KMS-11 (cell line): ENCODE measurements at regions not wholly inside any gene's neighbourhood (a gene's known extent, or its start where the extent isn't known, plus 50 kb on each side); places are given as distances from the start of the nearest gene placed in this dataset.

Source experiments
- H2AFZ ChIP-seq: fragments of 200-600 bp; sonication (generic); 2 replicates; pipeline ENCODE4 v1.6.1; 2016; ENCODE audit warnings: antibody characterized with exemption, mixed run types, low read depth
- H3K27ac ChIP-seq: fragments of 200-600 bp; sonication (generic); 2 replicates; pipeline ENCODE4 v1.6.1; 2016; ENCODE audit warnings: mild to moderate bottlenecking, mixed run types
- H3K27me3 ChIP-seq: fragments of 200-600 bp; sonication (generic); 2 replicates; pipeline ENCODE4 v1.6.1; 2017; ENCODE audit warnings: mild to moderate bottlenecking, low read depth, mixed run types, moderate library complexity; ENCODE audit not compliant: insufficient read depth
- H3K36me3 ChIP-seq: fragments of 200-600 bp; sonication (generic); 2 replicates; pipeline ENCODE4 v1.6.1; 2017; ENCODE audit warnings: mild to moderate bottlenecking, mixed run types; ENCODE audit not compliant: insufficient read depth
- H3K4me1 ChIP-seq: fragments of 200-600 bp; sonication (generic); 2 replicates; pipeline ENCODE4 v1.6.1; 2016; ENCODE audit warnings: mild to moderate bottlenecking, low read depth, mixed run types; ENCODE audit not compliant: poor library complexity, severe bottlenecking
- H3K4me2 ChIP-seq: fragments of 200-600 bp; sonication (generic); 2 replicates; pipeline ENCODE4 v1.7.0; 2016; ENCODE audit warnings: mild to moderate bottlenecking, mixed run types
- H3K4me3 ChIP-seq: fragments of 200-600 bp; sonication (generic); IDR thresholded peaks from 2 replicates; pipeline ENCODE4 v1.6.1; 2017; ENCODE audit warnings: low read depth, low read length, mixed read lengths; ENCODE audit not compliant: insufficient read depth
- H3K79me2 ChIP-seq: fragments of 200-600 bp; sonication (generic); 2 replicates; pipeline ENCODE4 v1.6.1; 2016; ENCODE audit warnings: low read depth, mixed run types; ENCODE audit not compliant: insufficient read depth
- H3K9ac ChIP-seq: fragments of 200-600 bp; sonication (generic); 2 replicates; pipeline ENCODE4 v1.6.1; 2016; ENCODE audit warnings: mild to moderate bottlenecking, mixed run types
- H4K20me1 ChIP-seq: fragments of 200-600 bp; sonication (generic); 2 replicates; pipeline ENCODE4 v1.6.1; 2016; ENCODE audit warnings: mild to moderate bottlenecking, mixed run types; ENCODE audit not compliant: insufficient read depth
- CTCF ChIP-seq: fragments of 200-600 bp; sonication (generic); conservative IDR thresholded peaks from 2 replicates; pipeline ENCODE4 v1.6.1; 2017; ENCODE audit warnings: low read depth, mild to moderate bottlenecking, antibody characterized with exemption, low read length, moderate library complexity, mixed read lengths

GRCh38 chr12:76678992-76679391, 84.9 kb upstream of the ZDHHC17 start:
- Histone ChIP-seq H2AFZ (no peak overlapping the region), H3K4me3 (no peak overlapping the region), H4K20me1 (no peaks in the 10 kb centered on the region), H3K27ac (no peak overlapping the region), H3K79me2 (no peaks in the 10 kb centered on the region), H3K36me3 (no peaks in the 10 kb centered on the region), H3K9ac (no peak overlapping the region), H3K4me1 (no peaks in the 10 kb centered on the region), H3K27me3 (no peaks in the 10 kb centered on the region), H3K4me2 (no peak overlapping the region)
- TF ChIP-seq CTCF = no peak

- H4K20me1 ChIP-seq = no peaks in the 10 kb centered on the region
- no peak overlapping the region for H3K27ac ChIP-seq
- no peak overlapping the region for H3K4me3 ChIP-seq
- H3K27me3 ChIP-seq = no peaks in the 10 kb centered on the region
- H3K79me2 ChIP-seq = no peaks in the 10 kb centered on the region
- no peak overlapping the region for H2AFZ ChIP-seq
- H3K9ac ChIP-seq = no peak overlapping the region
- no peaks in the 10 kb centered on the region for H3K4me1 ChIP-seq
- H3K4me2 ChIP-seq = no peak overlapping the region
- TF ChIP-seq CTCF = no peak
- no peaks in the 10 kb centered on the region for H3K36me3 ChIP-seq
Measured at GRCh38 chr12:76679778-76680177, 84.1 kb upstream of the ZDHHC17 start.

GRCh38 chr12:76680940-76681339, 83.0 kb upstream of the ZDHHC17 start:
- Histone ChIP-seq H3K27me3 (no peaks in the 10 kb centered on the region), H3K79me2 (no peaks in the 10 kb centered on the region), H3K27ac (no peak overlapping the region), H4K20me1 (no peaks in the 10 kb centered on the region), H2AFZ (no peak overlapping the region), H3K9ac (no peak overlapping the region), H3K4me1 (no peaks in the 10 kb centered on the region), H3K4me3 (no peak overlapping the region), H3K36me3 (no peaks in the 10 kb centered on the region), H3K4me2 (no peak overlapping the region)
- no peak for TF ChIP-seq CTCF

GRCh38 chr12:76685246-76685678, 78.7 kb upstream of the ZDHHC17 start:
- Histone ChIP-seq H3K79me2 (no peaks in the 10 kb centered on the region), H3K27me3 (no peaks in the 10 kb centered on the region), H3K36me3 (no peaks in the 10 kb centered on the region), H4K20me1 (no peaks in the 10 kb centered on the region), H3K4me3 (no peak overlapping the region), H2AFZ (no peak overlapping the region), H3K4me1 (no peaks in the 10 kb centered on the region), H3K9ac (no peak overlapping the region), H3K4me2 (no peak overlapping the region), H3K27ac (no peak overlapping the region)
- no peak for TF ChIP-seq CTCF
